Hepatocyte (in vitro differentiated cells): ENCODE measurements at regions not wholly inside any gene's neighbourhood (a gene's known extent, or its start where the extent isn't known, plus 50 kb on each side); places are given as distances from the start of the nearest gene placed in this dataset.
A peak's percentile ranks its signal among the peaks of the same experiment; 100 is the strongest.

Experiments used
- DNase-seq: peaks from one replicate; pipeline ENCODE4 v3.0.0-alpha.2; 2016; ENCODE audit warnings: low spot score
- H2AFZ ChIP-seq: fragments of 200-600 bp; sonication (generic); 2 replicates; pipeline ENCODE4 v1.6.0; 2016; ENCODE audit warnings: antibody characterized with exemption, mild to moderate bottlenecking
- H3K27ac ChIP-seq: fragments of 200-600 bp; sonication (generic); 2 replicates; pipeline ENCODE4 v1.5.1; 2016; ENCODE audit warnings: mild to moderate bottlenecking
- H3K27me3 ChIP-seq: fragments of 200-600 bp; sonication (generic); 2 replicates; pipeline ENCODE4 v1.6.1; 2016
- H3K36me3 ChIP-seq: fragments of 200-600 bp; sonication (generic); replicated peaks from 2 replicates; pipeline ENCODE4 v1.5.1; 2016; ENCODE audit warnings: low read depth; ENCODE audit not compliant: insufficient read depth
- H3K4me1 ChIP-seq: fragments of 200-600 bp; sonication (generic); 2 replicates; pipeline ENCODE4 v1.5.1; 2016; ENCODE audit warnings: mild to moderate bottlenecking, moderate library complexity; ENCODE audit not compliant: insufficient read depth
- H3K4me2 ChIP-seq: fragments of 200-600 bp; sonication (generic); 2 replicates; pipeline ENCODE4 v1.6.0; 2016
- H3K4me3 ChIP-seq: fragments of 200-600 bp; sonication (generic); 2 replicates; pipeline ENCODE4 v1.5.1; 2016; ENCODE audit warnings: mild to moderate bottlenecking
- H3K79me2 ChIP-seq: fragments of 200-600 bp; sonication (generic); 2 replicates; pipeline ENCODE4 v1.6.0; 2017; ENCODE audit warnings: mild to moderate bottlenecking
- H3K9me2 ChIP-seq: fragments of 200-600 bp; sonication (generic); replicated peaks from 2 replicates; pipeline ENCODE4 v1.6.0; 2017; ENCODE audit warnings: mild to moderate bottlenecking; ENCODE audit not compliant: insufficient read depth
- H3K9me3 ChIP-seq: fragments of 200-600 bp; sonication (generic); 2 replicates; pipeline ENCODE4 v1.5.1; 2016; ENCODE audit warnings: low read depth, mild to moderate bottlenecking
- H4K20me1 ChIP-seq: fragments of 200-600 bp; sonication (generic); 2 replicates; pipeline ENCODE4 v1.6.0; 2016; ENCODE audit warnings: mild to moderate bottlenecking; ENCODE audit not compliant: insufficient read depth, poor library complexity, severe bottlenecking
- EZH2 ChIP-seq: fragments of 200-600 bp; sonication (generic); IDR thresholded peaks from 2 replicates; pipeline ENCODE4 v1.6.1; 2016; ENCODE audit warnings: antibody characterized with exemption, mild to moderate bottlenecking, borderline replicate concordance
- EZH2phosphoT487 ChIP-seq: fragments of 200-600 bp; sonication (generic); IDR thresholded peaks from one replicate; pipeline ENCODE4 v1.6.1; 2018; ENCODE audit warnings: antibody characterized with exemption, mild to moderate bottlenecking, low read depth, moderate library complexity; ENCODE audit not compliant: unreplicated experiment, severe bottlenecking
- WGBS: methylation state at CpG from one replicate; pipeline ENCODE4 v1.1.6; 2016; ENCODE audit warnings: low lambda C conversion rate; ENCODE audit errors: missing lambda C conversion rate; 5-methylcytosine and 5-hydroxymethylcytosine counted together
- TF ChIP-seq, protein P1 (sequence below): fragments of 200-600 bp; sonication (generic); IDR thresholded peaks from 2 replicates; pipeline ENCODE4 v1.5.1; 2016; ENCODE audit warnings: antibody characterized with exemption, mild to moderate bottlenecking; ENCODE audit not compliant: poor library complexity

DNA sequence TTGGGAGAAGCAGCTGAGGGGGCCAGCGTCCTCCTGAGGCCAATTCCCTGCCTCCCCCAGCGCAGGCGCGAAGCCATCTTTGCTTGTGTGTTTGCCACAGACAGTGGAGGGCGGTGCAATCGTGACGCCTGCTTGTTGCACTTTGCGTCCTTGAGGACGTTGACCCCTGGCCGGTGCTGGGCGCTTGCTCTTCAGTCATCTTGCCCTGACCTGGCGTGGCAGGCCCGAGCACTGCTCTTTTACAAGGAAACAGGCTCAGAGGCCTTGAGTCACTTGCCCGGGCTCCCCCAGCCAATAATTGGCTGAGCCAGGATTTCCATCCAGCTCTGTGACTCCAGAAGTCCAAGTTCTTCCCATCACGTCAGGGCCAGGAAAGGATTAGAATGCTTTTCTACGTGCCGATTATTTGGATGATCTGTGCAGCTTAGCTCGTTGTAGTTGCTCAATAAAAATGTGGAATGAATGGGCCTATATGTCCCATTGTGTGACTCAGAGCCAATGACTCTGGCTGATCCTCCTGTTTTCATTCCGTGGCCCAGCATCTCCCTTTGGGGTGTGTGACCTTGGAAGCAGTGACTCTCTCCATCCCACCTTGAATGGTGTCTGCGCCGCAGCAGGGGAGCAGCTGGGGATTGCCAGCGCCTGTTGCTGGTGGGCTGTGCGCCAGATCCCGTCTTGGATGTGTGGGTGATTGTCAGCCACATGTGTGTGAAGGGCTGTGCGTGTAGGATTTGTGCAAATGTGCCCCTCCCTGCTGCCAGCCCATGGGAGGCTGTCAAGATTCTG lies 214.1 kb downstream of the SEC14L1 start:
- no peaks in the 10 kb centered on the region for H3K36me3 ChIP-seq
- 75% methylated on average over 25 of the region's 25 CpGs for WGBS
- peaks cover 26% of the 10 kb centered on the region for H3K4me1 ChIP-seq
- no peaks in the 10 kb centered on the region for H3K9me3 ChIP-seq
- H3K4me3 ChIP-seq = no peak overlapping the region
- H3K4me2 ChIP-seq = no peak overlapping the region
- H3K79me2 ChIP-seq = peaks cover 78% of the 10 kb centered on the region
- TF ChIP-seq, protein P1, sequence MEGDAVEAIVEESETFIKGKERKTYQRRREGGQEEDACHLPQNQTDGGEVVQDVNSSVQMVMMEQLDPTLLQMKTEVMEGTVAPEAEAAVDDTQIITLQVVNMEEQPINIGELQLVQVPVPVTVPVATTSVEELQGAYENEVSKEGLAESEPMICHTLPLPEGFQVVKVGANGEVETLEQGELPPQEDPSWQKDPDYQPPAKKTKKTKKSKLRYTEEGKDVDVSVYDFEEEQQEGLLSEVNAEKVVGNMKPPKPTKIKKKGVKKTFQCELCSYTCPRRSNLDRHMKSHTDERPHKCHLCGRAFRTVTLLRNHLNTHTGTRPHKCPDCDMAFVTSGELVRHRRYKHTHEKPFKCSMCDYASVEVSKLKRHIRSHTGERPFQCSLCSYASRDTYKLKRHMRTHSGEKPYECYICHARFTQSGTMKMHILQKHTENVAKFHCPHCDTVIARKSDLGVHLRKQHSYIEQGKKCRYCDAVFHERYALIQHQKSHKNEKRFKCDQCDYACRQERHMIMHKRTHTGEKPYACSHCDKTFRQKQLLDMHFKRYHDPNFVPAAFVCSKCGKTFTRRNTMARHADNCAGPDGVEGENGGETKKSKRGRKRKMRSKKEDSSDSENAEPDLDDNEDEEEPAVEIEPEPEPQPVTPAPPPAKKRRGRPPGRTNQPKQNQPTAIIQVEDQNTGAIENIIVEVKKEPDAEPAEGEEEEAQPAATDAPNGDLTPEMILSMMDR = no peak
- TF ChIP-seq EZH2 (no peak), EZH2phosphoT487 (no peak)
- no peaks in the 10 kb centered on the region for H3K9me2 ChIP-seq
- H3K27me3 ChIP-seq = no peaks in the 10 kb centered on the region
- H4K20me1 ChIP-seq = peaks cover 20% of the 10 kb centered on the region
- DNase-seq = peak; percentile 58
- peak overlapping the region; percentile 62 for H3K27ac ChIP-seq
- H2AFZ ChIP-seq = no peak overlapping the region

DNA sequence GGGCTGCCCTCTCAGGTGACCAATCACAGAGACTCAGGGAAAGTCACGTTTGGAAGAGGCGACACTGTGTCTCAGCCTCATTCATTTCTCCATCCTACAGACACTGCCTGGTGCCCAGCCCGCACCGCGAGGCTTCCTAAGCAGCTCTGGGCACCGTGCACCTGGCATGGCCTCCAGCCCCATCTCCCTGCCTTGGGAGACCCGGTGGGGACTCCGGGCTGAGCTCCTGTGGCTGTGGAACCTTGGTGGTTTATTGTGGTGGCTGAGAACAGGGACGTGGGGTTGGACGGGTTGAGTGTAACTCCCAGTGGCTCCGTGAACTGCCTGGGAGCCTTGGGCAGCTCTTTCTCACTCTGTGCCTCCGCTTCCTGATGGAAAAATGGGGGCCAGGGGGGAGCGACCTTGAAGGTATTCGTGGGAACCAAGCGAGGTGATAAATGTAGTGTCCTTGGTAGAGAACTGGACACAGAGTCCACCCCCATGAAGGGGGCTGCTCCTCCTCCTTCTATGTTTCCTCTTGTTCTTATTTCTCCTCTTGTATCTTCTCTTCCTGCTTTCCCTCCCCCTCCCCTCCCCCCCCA lies 215.4 kb downstream of the SEC14L1 start:
- no peak overlapping the region for H3K4me2 ChIP-seq
- H3K4me3 ChIP-seq = no peak overlapping the region
- H3K27me3 ChIP-seq = no peaks in the 10 kb centered on the region
- no peaks in the 10 kb centered on the region for H3K36me3 ChIP-seq
- TF ChIP-seq, protein P1 = no peak
- no peak for TF ChIP-seq EZH2phosphoT487
- no peak for TF ChIP-seq EZH2
- H2AFZ ChIP-seq = no peak overlapping the region
- peaks cover 73% of the 10 kb centered on the region for H3K79me2 ChIP-seq
- 92% methylated on average over 15 of the region's 15 CpGs for WGBS
- DNase-seq = no peak
- peaks cover 13% of the 10 kb centered on the region for H3K4me1 ChIP-seq
- H3K9me2 ChIP-seq = no peaks in the 10 kb centered on the region
- H4K20me1 ChIP-seq = peaks cover 16% of the 10 kb centered on the region
- H3K27ac ChIP-seq = peak overlapping the region; percentile 23
- H3K9me3 ChIP-seq = no peaks in the 10 kb centered on the region

DNA sequence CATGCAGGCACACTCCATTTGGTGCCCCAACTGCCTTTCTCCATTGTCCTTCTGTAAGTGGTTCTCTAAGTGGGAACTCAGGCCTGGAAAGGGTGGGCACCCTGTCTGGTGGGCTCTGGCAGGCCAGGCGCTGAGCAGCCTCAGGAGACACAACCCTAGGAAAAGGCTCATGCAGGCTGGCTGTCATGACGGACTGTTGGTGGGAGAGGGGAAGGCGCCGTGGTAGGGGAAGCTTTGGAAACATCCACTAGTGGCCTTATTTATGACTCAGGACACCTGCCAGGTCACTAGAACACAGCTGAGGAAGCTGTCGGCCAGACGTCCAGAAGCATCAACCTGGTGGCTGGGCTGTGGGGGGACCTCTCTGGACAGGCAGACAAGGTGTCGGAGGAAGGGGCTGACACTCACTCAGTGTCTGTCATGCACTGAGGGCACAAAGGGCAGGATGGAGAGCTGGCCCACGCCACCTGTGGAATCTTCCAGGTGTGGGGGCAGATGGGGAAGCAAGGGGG lies 216.0 kb downstream of the SEC14L1 start:
- peaks cover 16% of the 10 kb centered on the region for H4K20me1 ChIP-seq
- no peaks in the 10 kb centered on the region for H3K36me3 ChIP-seq
- no peak overlapping the region for H2AFZ ChIP-seq
- H3K9me3 ChIP-seq = no peaks in the 10 kb centered on the region
- H3K79me2 ChIP-seq = peaks cover 71% of the 10 kb centered on the region
- 90% methylated on average over 8 of the region's 8 CpGs for WGBS
- no peak overlapping the region for H3K4me3 ChIP-seq
- no peak for TF ChIP-seq EZH2phosphoT487
- TF ChIP-seq EZH2 = no peak
- TF ChIP-seq, protein P1 = no peak
- DNase-seq = peak; percentile 10
- no peaks in the 10 kb centered on the region for H3K27me3 ChIP-seq
- no peak overlapping the region for H3K27ac ChIP-seq
- no peaks in the 10 kb centered on the region for H3K9me2 ChIP-seq
- H3K4me1 ChIP-seq = peaks cover 7% of the 10 kb centered on the region
- no peak overlapping the region for H3K4me2 ChIP-seq
